ENCODE measurements at regions not wholly inside any gene's neighbourhood (a gene's known extent, or its start where the extent isn't known, plus 50 kb on each side); places are given as distances from the start of the nearest gene placed in this dataset.

- TF ChIP-seq CBX8 (IDR thresholded peaks at IDR 0.05; ENCODE audit: borderline replicate concordance, low read depth, low read length), result no peak
- no peak for TF ChIP-seq KDM1A (IDR thresholded peaks at IDR 0.05; ENCODE audit: borderline replicate concordance, low read length)
- no peak for TF ChIP-seq NRF1 (IDR thresholded peaks at IDR 0.05; ENCODE audit: low read depth, low read length)
These were observed 538.7 kb upstream of the NR3C2 start (continued) for GRCh38 chr4:148980782-148981480.

Data from H1 (cell line).